ENCODE measurements at regions not wholly inside any gene's neighbourhood (a gene's known extent, or its start where the extent isn't known, plus 50 kb on each side); places are given as distances from the start of the nearest gene placed in this dataset.
"Not testable (repeated sequence)": the region's sequence is repeated elsewhere in the genome, so short reads cannot be mapped to it uniquely, and the experiment has no call there.

GRCh38 chr4:66555301-66555700 is 885.0 kb upstream of the EPHA5 start:
- peaks cover 3% of the 10 kb centered on the region for H3K36me3 Mint-ChIP-seq (ENCODE audit: low read depth)
- no peak for DNase-seq (ENCODE audit: low read depth, low spot score)
- no peak overlapping the region for H3K27ac Mint-ChIP-seq (ENCODE audit: unreplicated experiment)

GRCh38 chr4:66554826-66555225 is 884.5 kb upstream of the EPHA5 start:
- no peaks in the 10 kb centered on the region for H3K27me3 Mint-ChIP-seq (ENCODE audit: low read depth)
- DNase-seq (ENCODE audit: low read depth, low spot score) = no peak
- H3K4me3 Mint-ChIP-seq = no peak overlapping the region
- TF ChIP-seq CTCF (conservative IDR thresholded peaks at IDR 0.05) = no peak
- H3K36me3 Mint-ChIP-seq (ENCODE audit: low read depth) = peaks cover 3% of the 10 kb centered on the region
- no peaks in the 10 kb centered on the region for H3K4me1 Mint-ChIP-seq
- H3K9me3 Mint-ChIP-seq = peaks cover 6% of the 10 kb centered on the region
- no peak overlapping the region for H3K27ac Mint-ChIP-seq (ENCODE audit: unreplicated experiment)

More at GRCh38 chr4:66555301-66555700, 885.0 kb upstream of the EPHA5 start:
- no peak for TF ChIP-seq CTCF (conservative IDR thresholded peaks at IDR 0.05)
- H3K9me3 Mint-ChIP-seq = peaks cover 6% of the 10 kb centered on the region
- H3K4me1 Mint-ChIP-seq = no peaks in the 10 kb centered on the region
- no peaks in the 10 kb centered on the region for H3K27me3 Mint-ChIP-seq (ENCODE audit: low read depth)
- no peak overlapping the region for H3K4me3 Mint-ChIP-seq

- H3K4me3 Mint-ChIP-seq; H3K27ac Mint-ChIP-seq (ENCODE audit: unreplicated experiment); H3K4me1 Mint-ChIP-seq; DNase-seq (ENCODE audit: low read depth, low spot score); H3K36me3 Mint-ChIP-seq (ENCODE audit: low read depth); H3K9me3 Mint-ChIP-seq; H3K27me3 Mint-ChIP-seq (ENCODE audit: low read depth): not testable (repeated sequence)
Measured at GRCh38 chr4:66545301-66545700, 875.0 kb upstream of the EPHA5 start.

- DNase-seq (ENCODE audit: low read depth, low spot score) = no peak
- peaks cover 4% of the 10 kb centered on the region for H3K36me3 Mint-ChIP-seq (ENCODE audit: low read depth)
- no peaks in the 10 kb centered on the region for H3K27me3 Mint-ChIP-seq (ENCODE audit: low read depth)
- peaks cover 9% of the 10 kb centered on the region for H3K9me3 Mint-ChIP-seq
- no peaks in the 10 kb centered on the region for H3K4me1 Mint-ChIP-seq
- no peak for TF ChIP-seq CTCF (conservative IDR thresholded peaks at IDR 0.05)
- no peak overlapping the region for H3K27ac Mint-ChIP-seq (ENCODE audit: unreplicated experiment)
- no peak overlapping the region for H3K4me3 Mint-ChIP-seq
Measured at GRCh38 chr4:66544281-66544680, 874.0 kb upstream of the EPHA5 start.

- H3K27ac Mint-ChIP-seq (ENCODE audit: unreplicated experiment) = no peak overlapping the region
- H3K4me3 Mint-ChIP-seq = no peak overlapping the region
- H3K4me1 Mint-ChIP-seq = peaks cover 4% of the 10 kb centered on the region
- no peak for DNase-seq (ENCODE audit: low read depth, low spot score)
- H3K27me3 Mint-ChIP-seq (ENCODE audit: low read depth) = no peaks in the 10 kb centered on the region
- peaks cover 3% of the 10 kb centered on the region for H3K36me3 Mint-ChIP-seq (ENCODE audit: low read depth)
- peaks cover 3% of the 10 kb centered on the region for H3K9me3 Mint-ChIP-seq
- TF ChIP-seq CTCF (conservative IDR thresholded peaks at IDR 0.05) = no peak
Measured at GRCh38 chr4:66539745-66540144, 869.5 kb upstream of the EPHA5 start.

GRCh38 chr4:66524781-66525180 is 854.5 kb upstream of the EPHA5 start:
- Mint-ChIP-seq H3K4me1 (no peaks in the 10 kb centered on the region), H3K27me3 (ENCODE audit: low read depth) (no peaks in the 10 kb centered on the region), H3K36me3 (ENCODE audit: low read depth) (no peaks in the 10 kb centered on the region), H3K27ac (ENCODE audit: unreplicated experiment) (no peak overlapping the region), H3K9me3 (peaks cover 16% of the 10 kb centered on the region), H3K4me3 (no peak overlapping the region)
- TF ChIP-seq CTCF (conservative IDR thresholded peaks at IDR 0.05) = no peak
- DNase-seq (ENCODE audit: low read depth, low spot score) = no peak
